ENCODE measurements at regions not wholly inside any gene's neighbourhood (a gene's known extent, or its start where the extent isn't known, plus 50 kb on each side); places are given as distances from the start of the nearest gene placed in this dataset.

- no peak for TF ChIP-seq CTCF (IDR thresholded peaks at IDR 0.05)
- no peak for TF ChIP-seq ZFX (IDR thresholded peaks at IDR 0.05; ENCODE audit: borderline replicate concordance)
These were observed 133.4 kb upstream of the SMAD1 start for GRCh38 chr4:145348291-145348690.

GRCh38 chr4:145347684-145348083 is 134.0 kb upstream of the SMAD1 start:
- H3K27ac ChIP-seq: no peak overlapping the region
- TF ChIP-seq ZFX (IDR thresholded peaks at IDR 0.05; ENCODE audit: borderline replicate concordance) (no peak), CTCF (IDR thresholded peaks at IDR 0.05) (no peak)

More at GRCh38 chr4:145348291-145348690, 133.4 kb upstream of the SMAD1 start:
- no peak overlapping the region for H3K27ac ChIP-seq

- no peak overlapping the region for H3K27ac ChIP-seq
- TF ChIP-seq ZFX (IDR thresholded peaks at IDR 0.05; ENCODE audit: borderline replicate concordance) (no peak), CTCF (IDR thresholded peaks at IDR 0.05) (no peak)
These were observed 135.6 kb upstream of the SMAD1 start for GRCh38 chr4:145346081-145346480.

GRCh38 chr4:145345401-145345800 is 136.3 kb upstream of the SMAD1 start:
- TF ChIP-seq ZFX (IDR thresholded peaks at IDR 0.05; ENCODE audit: borderline replicate concordance): no peak
- no peak for TF ChIP-seq CTCF (IDR thresholded peaks at IDR 0.05)
- H3K27ac ChIP-seq: no peak overlapping the region

- no peak overlapping the region for H3K27ac ChIP-seq
- TF ChIP-seq CTCF (IDR thresholded peaks at IDR 0.05) (no peak), ZFX (IDR thresholded peaks at IDR 0.05; ENCODE audit: borderline replicate concordance) (no peak)
These were observed 140.3 kb upstream of the SMAD1 start for GRCh38 chr4:145341381-145341780.

GRCh38 chr4:145340071-145340675 is 141.5 kb upstream of the SMAD1 start:
- TF ChIP-seq CTCF (IDR thresholded peaks at IDR 0.05) (no peak), ZFX (IDR thresholded peaks at IDR 0.05; ENCODE audit: borderline replicate concordance) (no peak)
- no peak overlapping the region for H3K27ac ChIP-seq

- no peak for TF ChIP-seq CTCF (IDR thresholded peaks at IDR 0.05)
- TF ChIP-seq ZFX (IDR thresholded peaks at IDR 0.05; ENCODE audit: borderline replicate concordance): no peak
- H3K27ac ChIP-seq: no peak overlapping the region
These were observed 142.5 kb upstream of the SMAD1 start for GRCh38 chr4:145339075-145339725.

All from 22Rv1 (cell line).